ENCODE measurements at regions not wholly inside any gene's neighbourhood (a gene's known extent, or its start where the extent isn't known, plus 50 kb on each side); places are given as distances from the start of the nearest gene placed in this dataset.

- no peak for DNase-seq (ENCODE audit: low spot score)
- Histone ChIP-seq H3K36me3 (ENCODE audit: insufficient read depth, low read length) (no peaks in the 10 kb centered on the region), H3K4me2 (ENCODE audit: low read length) (no peak overlapping the region), H3K9me2 (ENCODE audit: insufficient read depth, low read length) (no peaks in the 10 kb centered on the region), H3K79me2 (ENCODE audit: insufficient read depth, low read depth, low read length) (no peaks in the 10 kb centered on the region), H4K20me1 (ENCODE audit: insufficient read depth, low read length) (no peaks in the 10 kb centered on the region), H3K4me3 (ENCODE audit: low read depth, low read length, poor library complexity, severe bottlenecking) (no peak overlapping the region), H3K27ac (ENCODE audit: low read depth, low read length, poor library complexity, severe bottlenecking) (no peak overlapping the region), H3K4me1 (ENCODE audit: insufficient read depth, low read length, poor library complexity, severe bottlenecking) (no peaks in the 10 kb centered on the region), H2AFZ (ENCODE audit: low read length) (no peak overlapping the region), H3K9me3 (ENCODE audit: low read length) (no peaks in the 10 kb centered on the region)
- POLR2A ChIA-PET = interaction anchor here (0.7 to 0.9 kb wide), 2 partner anchors 35 to 680 kb away, joined by 3 to 4 read pairs; no protein-coding TSS in a partner anchor
- no peak for TF ChIP-seq EZH2phosphoT487 (IDR thresholded peaks at IDR 0.05; ENCODE audit: borderline replicate concordance, low read depth, low read length)
- TF ChIP-seq, protein P1, sequence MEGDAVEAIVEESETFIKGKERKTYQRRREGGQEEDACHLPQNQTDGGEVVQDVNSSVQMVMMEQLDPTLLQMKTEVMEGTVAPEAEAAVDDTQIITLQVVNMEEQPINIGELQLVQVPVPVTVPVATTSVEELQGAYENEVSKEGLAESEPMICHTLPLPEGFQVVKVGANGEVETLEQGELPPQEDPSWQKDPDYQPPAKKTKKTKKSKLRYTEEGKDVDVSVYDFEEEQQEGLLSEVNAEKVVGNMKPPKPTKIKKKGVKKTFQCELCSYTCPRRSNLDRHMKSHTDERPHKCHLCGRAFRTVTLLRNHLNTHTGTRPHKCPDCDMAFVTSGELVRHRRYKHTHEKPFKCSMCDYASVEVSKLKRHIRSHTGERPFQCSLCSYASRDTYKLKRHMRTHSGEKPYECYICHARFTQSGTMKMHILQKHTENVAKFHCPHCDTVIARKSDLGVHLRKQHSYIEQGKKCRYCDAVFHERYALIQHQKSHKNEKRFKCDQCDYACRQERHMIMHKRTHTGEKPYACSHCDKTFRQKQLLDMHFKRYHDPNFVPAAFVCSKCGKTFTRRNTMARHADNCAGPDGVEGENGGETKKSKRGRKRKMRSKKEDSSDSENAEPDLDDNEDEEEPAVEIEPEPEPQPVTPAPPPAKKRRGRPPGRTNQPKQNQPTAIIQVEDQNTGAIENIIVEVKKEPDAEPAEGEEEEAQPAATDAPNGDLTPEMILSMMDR (conservative IDR thresholded peaks at IDR 0.05; ENCODE audit: low read length) = no peak
- no TSS peak for BruUV-seq (replicated peaks)
- intact Hi-C loops (cut with micrococcal nuclease; ENCODE audit: unreplicated experiment) = no loop called here
- CTCF ChIA-PET (ENCODE audit: unreplicated experiment) = no interaction called here
These were observed 219.0 kb upstream of the ZBED5 start for GRCh38 chr11:11076879-11077278.

DNA sequence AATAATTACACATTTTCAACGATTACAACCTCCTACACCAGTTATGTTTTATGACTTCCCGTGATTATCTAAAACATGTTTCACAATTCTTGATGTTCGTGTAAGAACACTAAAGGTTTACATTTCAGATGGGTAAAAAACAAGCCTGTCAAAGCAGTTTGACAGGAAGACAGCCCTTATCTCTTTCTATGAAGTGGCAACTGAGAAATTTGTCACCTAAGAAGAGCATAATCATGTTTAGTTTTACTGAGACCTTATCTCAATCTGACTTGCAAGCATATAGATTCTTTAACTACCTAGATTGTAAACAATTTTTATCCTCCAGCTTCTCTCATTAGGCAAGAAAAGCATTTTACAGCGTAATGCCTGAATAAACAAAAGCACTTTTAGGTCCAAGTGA lies 218.4 kb upstream of the ZBED5 start:
- ChIA-PET CTCF (ENCODE audit: unreplicated experiment) (no interaction called here), POLR2A (interaction anchor here (0.7 kb wide), 1 partner anchor 679 kb away, joined by 3 read pairs; no protein-coding TSS in a partner anchor)

GRCh38 chr11:11075515-11076171 lies 217.8 kb upstream of the ZBED5 start:
- Histone ChIP-seq H3K27ac (ENCODE audit: low read depth, low read length, poor library complexity, severe bottlenecking) (no peak overlapping the region), H3K9me2 (ENCODE audit: insufficient read depth, low read length) (no peaks in the 10 kb centered on the region), H2AFZ (ENCODE audit: low read length) (no peak overlapping the region), H3K4me2 (ENCODE audit: low read length) (no peak overlapping the region), H3K4me1 (ENCODE audit: insufficient read depth, low read length, poor library complexity, severe bottlenecking) (no peaks in the 10 kb centered on the region), H3K79me2 (ENCODE audit: insufficient read depth, low read depth, low read length) (no peaks in the 10 kb centered on the region), H3K4me3 (ENCODE audit: low read depth, low read length, poor library complexity, severe bottlenecking) (no peak overlapping the region), H3K36me3 (ENCODE audit: insufficient read depth, low read length) (no peaks in the 10 kb centered on the region), H3K9me3 (ENCODE audit: low read length) (no peaks in the 10 kb centered on the region), H4K20me1 (ENCODE audit: insufficient read depth, low read length) (no peaks in the 10 kb centered on the region)
- CTCF ChIA-PET (ENCODE audit: unreplicated experiment) = no interaction called here
- DNase-seq (ENCODE audit: low spot score) = no peak
- POLR2A ChIA-PET = no interaction called here
- TF ChIP-seq, protein P1 (conservative IDR thresholded peaks at IDR 0.05; ENCODE audit: low read length) = peak; percentile 54
- no peak for TF ChIP-seq EZH2phosphoT487 (IDR thresholded peaks at IDR 0.05; ENCODE audit: borderline replicate concordance, low read depth, low read length)
- intact Hi-C loops (cut with micrococcal nuclease; ENCODE audit: unreplicated experiment) = no loop called here
- no TSS peak for BruUV-seq (replicated peaks)

More for the DNA sequence above, 218.4 kb upstream of the ZBED5 start:
- H3K4me3 ChIP-seq (ENCODE audit: low read depth, low read length, poor library complexity, severe bottlenecking) = no peak overlapping the region
- no peaks in the 10 kb centered on the region for H3K36me3 ChIP-seq (ENCODE audit: insufficient read depth, low read length)
- no peak overlapping the region for H3K4me2 ChIP-seq (ENCODE audit: low read length)
- no peak overlapping the region for H2AFZ ChIP-seq (ENCODE audit: low read length)
- H4K20me1 ChIP-seq (ENCODE audit: insufficient read depth, low read length) = no peaks in the 10 kb centered on the region
- no peak overlapping the region for H3K27ac ChIP-seq (ENCODE audit: low read depth, low read length, poor library complexity, severe bottlenecking)
- BruUV-seq (replicated peaks) = no TSS peak
- DNase-seq (ENCODE audit: low spot score) = no peak
- H3K9me3 ChIP-seq (ENCODE audit: low read length) = no peaks in the 10 kb centered on the region
- H3K79me2 ChIP-seq (ENCODE audit: insufficient read depth, low read depth, low read length) = no peaks in the 10 kb centered on the region
- no peaks in the 10 kb centered on the region for H3K9me2 ChIP-seq (ENCODE audit: insufficient read depth, low read length)
- H3K4me1 ChIP-seq (ENCODE audit: insufficient read depth, low read length, poor library complexity, severe bottlenecking) = no peaks in the 10 kb centered on the region
- TF ChIP-seq EZH2phosphoT487 (IDR thresholded peaks at IDR 0.05; ENCODE audit: borderline replicate concordance, low read depth, low read length) = no peak
- TF ChIP-seq, protein P1 (conservative IDR thresholded peaks at IDR 0.05; ENCODE audit: low read length) = no peak
- intact Hi-C loops (cut with micrococcal nuclease; ENCODE audit: unreplicated experiment) = no loop called here

All from OCI-LY7 (cell line).